HPDE6-E6E7 (cell line): ENCODE measurements at regions not wholly inside any gene's neighbourhood (a gene's known extent, or its start where the extent isn't known, plus 50 kb on each side); places are given as distances from the start of the nearest gene placed in this dataset.
A peak's percentile ranks its signal among the peaks of the same experiment; 100 is the strongest.

Experiments used
- DNase-seq: peaks from one replicate; pipeline ENCODE4 v3.0.0; 2011; ENCODE audit warnings: missing footprints; ENCODE audit errors: extremely low spot score

GRCh38 chr6:54640911-54641310, 205.7 kb upstream of the FAM83B start:
- no peak for DNase-seq

GRCh38 chr6:54646069-54646950, 200.3 kb upstream of the FAM83B start:
- DNase-seq, result no peak

- no peak for DNase-seq
These were observed 199.5 kb upstream of the FAM83B start for GRCh38 chr6:54646951-54647664.

- no peak for DNase-seq
These were observed 192.2 kb upstream of the FAM83B start for GRCh38 chr6:54654381-54654780.

GRCh38 chr6:54655162-54655561, 191.4 kb upstream of the FAM83B start:
- no peak for DNase-seq

GRCh38 chr6:54665278-54665677, 181.3 kb upstream of the FAM83B start:
- no peak for DNase-seq

- no peak for DNase-seq
These were observed 166.0 kb upstream of the FAM83B start for GRCh38 chr6:54680531-54680930.

- no peak for DNase-seq
These were observed 165.3 kb upstream of the FAM83B start for GRCh38 chr6:54681267-54681666.

GRCh38 chr6:54681987-54682386, 164.6 kb upstream of the FAM83B start:
- DNase-seq, result peak; percentile 9

- DNase-seq, result no peak
These were observed 157.0 kb upstream of the FAM83B start for GRCh38 chr6:54689620-54690019.

- DNase-seq, result no peak
These were observed 156.0 kb upstream of the FAM83B start for GRCh38 chr6:54690596-54690995.

GRCh38 chr6:54694928-54695532, 151.5 kb upstream of the FAM83B start:
- no peak for DNase-seq

GRCh38 chr6:54695815-54696214, 150.8 kb upstream of the FAM83B start:
- no peak for DNase-seq

- no peak for DNase-seq
These were observed 149.1 kb upstream of the FAM83B start for GRCh38 chr6:54697424-54697823.

- DNase-seq, result peak; percentile 71
These were observed 147.6 kb upstream of the FAM83B start for GRCh38 chr6:54698974-54699373.

- no peak for DNase-seq
These were observed 146.4 kb upstream of the FAM83B start for GRCh38 chr6:54700158-54700557.

GRCh38 chr6:54702772-54703171, 143.8 kb upstream of the FAM83B start:
- DNase-seq, result no peak

GRCh38 chr6:54706391-54706790, 140.2 kb upstream of the FAM83B start:
- DNase-seq, result no peak

- no peak for DNase-seq
These were observed 139.5 kb upstream of the FAM83B start for GRCh38 chr6:54706844-54707605.

- DNase-seq, result no peak
These were observed 136.1 kb upstream of the FAM83B start for GRCh38 chr6:54710456-54710855.

- no peak for DNase-seq
These were observed 130.6 kb upstream of the FAM83B start for GRCh38 chr6:54716010-54716409.

- DNase-seq, result no peak
These were observed 129.7 kb upstream of the FAM83B start for GRCh38 chr6:54716877-54717276.
